ENCODE measurements at regions not wholly inside any gene's neighbourhood (a gene's known extent, or its start where the extent isn't known, plus 50 kb on each side); places are given as distances from the start of the nearest gene placed in this dataset.

DNA sequence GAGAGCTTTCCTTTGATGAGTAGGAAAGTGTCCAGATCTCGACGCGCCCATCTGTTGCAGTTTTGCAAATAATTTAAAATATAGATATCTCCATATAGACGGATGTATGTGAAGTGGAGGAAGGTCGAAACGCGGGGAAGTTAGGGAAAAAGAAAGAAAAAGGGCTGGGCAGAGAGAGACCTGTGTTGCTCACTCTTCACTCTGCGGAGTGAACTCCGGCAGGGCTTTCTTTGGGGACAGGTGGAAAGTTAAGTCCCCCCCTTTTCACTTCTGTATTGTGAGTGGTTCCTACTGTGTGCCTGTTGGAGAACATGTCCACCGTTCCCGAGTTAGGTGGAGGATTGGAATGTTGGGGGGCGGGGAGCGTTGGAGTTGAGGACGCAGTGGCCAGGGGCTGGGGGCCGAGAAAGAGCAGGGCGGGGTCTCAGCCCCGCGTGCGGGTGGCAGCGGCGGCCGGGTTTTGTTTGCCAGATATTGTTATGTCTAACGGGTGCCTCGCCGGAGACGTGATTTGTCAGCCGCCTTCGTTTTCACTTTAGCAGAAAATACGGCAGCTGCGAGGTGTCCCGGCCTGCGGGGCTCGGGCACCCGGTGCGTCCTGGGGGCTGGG, 145.1 kb upstream of the ZNF536 start:
- Histone ChIP-seq H3K4me3 (peak overlapping the region; percentile 53 to 72), H3K4me1 (peaks cover 0 to 45% (median 38%) of the 10 kb centered on the region in 4 donors), H3K36me3 (no peaks in the 10 kb centered on the region), H3K9me3 (no peaks in the 10 kb centered on the region), H3K27me3 (peaks cover 0 to 95% of the 10 kb centered on the region in 2 donors), H3K27ac (peak overlapping the region in 1 of 2 donors; percentile 13)
- intact Hi-C loops (cut with DNase I; ENCODE audit: low total_unique reads) = loop anchor here (10.0 kb wide), 1 partner anchor 428 kb away; no protein-coding TSS in a partner anchor
- DNase-seq = no peak
- TF ChIP-seq, protein P1, sequence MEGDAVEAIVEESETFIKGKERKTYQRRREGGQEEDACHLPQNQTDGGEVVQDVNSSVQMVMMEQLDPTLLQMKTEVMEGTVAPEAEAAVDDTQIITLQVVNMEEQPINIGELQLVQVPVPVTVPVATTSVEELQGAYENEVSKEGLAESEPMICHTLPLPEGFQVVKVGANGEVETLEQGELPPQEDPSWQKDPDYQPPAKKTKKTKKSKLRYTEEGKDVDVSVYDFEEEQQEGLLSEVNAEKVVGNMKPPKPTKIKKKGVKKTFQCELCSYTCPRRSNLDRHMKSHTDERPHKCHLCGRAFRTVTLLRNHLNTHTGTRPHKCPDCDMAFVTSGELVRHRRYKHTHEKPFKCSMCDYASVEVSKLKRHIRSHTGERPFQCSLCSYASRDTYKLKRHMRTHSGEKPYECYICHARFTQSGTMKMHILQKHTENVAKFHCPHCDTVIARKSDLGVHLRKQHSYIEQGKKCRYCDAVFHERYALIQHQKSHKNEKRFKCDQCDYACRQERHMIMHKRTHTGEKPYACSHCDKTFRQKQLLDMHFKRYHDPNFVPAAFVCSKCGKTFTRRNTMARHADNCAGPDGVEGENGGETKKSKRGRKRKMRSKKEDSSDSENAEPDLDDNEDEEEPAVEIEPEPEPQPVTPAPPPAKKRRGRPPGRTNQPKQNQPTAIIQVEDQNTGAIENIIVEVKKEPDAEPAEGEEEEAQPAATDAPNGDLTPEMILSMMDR (IDR thresholded peaks at IDR 0.05) = no peak

DNA sequence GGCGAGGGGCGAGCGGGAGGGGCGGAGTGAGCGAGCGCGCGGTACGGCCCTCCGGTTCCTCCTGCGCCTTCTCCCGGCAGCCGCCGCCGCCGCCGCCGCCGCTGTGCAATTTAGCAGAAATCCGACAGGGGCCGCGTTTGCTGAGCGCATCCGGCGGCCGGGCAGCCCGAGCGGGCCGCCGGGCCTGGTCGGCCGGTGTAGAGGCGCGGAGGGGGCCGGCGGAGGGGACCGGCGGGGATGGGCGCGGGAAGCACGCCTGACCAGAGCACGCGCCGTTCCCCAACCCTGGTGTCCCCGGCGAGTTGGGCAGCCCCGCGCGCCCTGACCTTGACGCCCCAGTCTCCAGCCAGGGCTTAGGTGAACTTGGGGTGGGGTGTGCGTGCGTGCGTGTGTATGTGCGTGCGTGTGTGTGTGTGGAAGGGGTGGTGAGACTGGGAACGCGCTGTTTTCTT, 144.5 kb upstream of the ZNF536 start:
- TF ChIP-seq, protein P1 (IDR thresholded peaks at IDR 0.05) = peak; percentile 29 to 44
- H3K27ac ChIP-seq = peak overlapping the region in 1 of 2 donors; percentile 13
- H3K4me3 ChIP-seq = peak overlapping the region; percentile 53 to 72
- H3K27me3 ChIP-seq = peaks cover 0 to 89% of the 10 kb centered on the region in 2 donors
- intact Hi-C loops (cut with DNase I; ENCODE audit: low total_unique reads) = loop anchor here (10.0 kb wide), 1 partner anchor 427 kb away; no protein-coding TSS in a partner anchor
- no peaks in the 10 kb centered on the region for H3K9me3 ChIP-seq
- no peaks in the 10 kb centered on the region for H3K36me3 ChIP-seq
- DNase-seq = peak in 1 of 2 donors; percentile 37
- H3K4me1 ChIP-seq = peaks cover 0 to 45% (median 38%) of the 10 kb centered on the region in 4 donors

DNA sequence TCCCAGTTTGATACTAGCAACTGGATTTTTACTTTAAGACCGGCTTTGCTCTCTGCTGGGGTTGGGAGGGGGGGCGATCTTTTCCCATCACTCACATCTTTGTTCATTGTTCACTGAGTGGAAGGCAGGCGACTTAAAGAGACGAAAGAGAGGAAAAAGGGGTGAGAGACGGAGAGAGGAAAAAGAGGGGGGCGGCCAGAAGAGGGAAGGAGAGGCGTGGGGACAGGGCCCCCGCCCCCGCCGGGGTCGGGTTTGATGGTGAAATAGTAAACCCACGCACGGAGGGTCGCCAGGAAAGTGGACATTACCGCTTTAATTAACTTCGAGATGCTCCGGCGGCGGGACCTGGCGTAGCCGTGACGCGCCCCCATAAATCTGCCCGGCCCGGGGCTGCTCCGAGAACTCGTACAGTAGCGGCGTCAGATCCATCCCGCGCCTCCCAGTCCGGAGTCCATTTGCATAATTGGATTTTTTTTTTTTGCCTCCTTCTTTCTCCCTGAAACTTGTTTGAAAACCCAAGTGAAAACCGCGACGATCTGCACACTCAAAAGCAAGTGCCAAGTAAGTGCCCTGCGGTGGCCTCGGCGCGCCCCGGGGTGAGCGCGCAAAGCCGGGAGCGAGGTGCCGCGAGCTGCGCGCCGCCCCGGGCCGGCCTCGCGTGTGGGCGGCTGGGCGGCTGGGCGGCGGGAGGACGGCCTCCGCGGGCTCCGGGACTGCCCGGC, 143.9 kb upstream of the ZNF536 start:
- Histone ChIP-seq H3K9me3 (no peaks in the 10 kb centered on the region), H3K4me3 (peak overlapping the region; percentile 53 to 72), H3K27ac (no peak overlapping the region), H3K27me3 (peaks cover 0 to 88% of the 10 kb centered on the region in 2 donors), H3K36me3 (no peaks in the 10 kb centered on the region), H3K4me1 (peaks cover 0 to 45% (median 38%) of the 10 kb centered on the region in 4 donors)
- intact Hi-C loops (cut with DNase I; ENCODE audit: low total_unique reads) = loop anchor here (10.0 kb wide), 1 partner anchor 427 kb away; no protein-coding TSS in a partner anchor
- TF ChIP-seq, protein P1 (IDR thresholded peaks at IDR 0.05) = no peak
- no peak for DNase-seq

DNA sequence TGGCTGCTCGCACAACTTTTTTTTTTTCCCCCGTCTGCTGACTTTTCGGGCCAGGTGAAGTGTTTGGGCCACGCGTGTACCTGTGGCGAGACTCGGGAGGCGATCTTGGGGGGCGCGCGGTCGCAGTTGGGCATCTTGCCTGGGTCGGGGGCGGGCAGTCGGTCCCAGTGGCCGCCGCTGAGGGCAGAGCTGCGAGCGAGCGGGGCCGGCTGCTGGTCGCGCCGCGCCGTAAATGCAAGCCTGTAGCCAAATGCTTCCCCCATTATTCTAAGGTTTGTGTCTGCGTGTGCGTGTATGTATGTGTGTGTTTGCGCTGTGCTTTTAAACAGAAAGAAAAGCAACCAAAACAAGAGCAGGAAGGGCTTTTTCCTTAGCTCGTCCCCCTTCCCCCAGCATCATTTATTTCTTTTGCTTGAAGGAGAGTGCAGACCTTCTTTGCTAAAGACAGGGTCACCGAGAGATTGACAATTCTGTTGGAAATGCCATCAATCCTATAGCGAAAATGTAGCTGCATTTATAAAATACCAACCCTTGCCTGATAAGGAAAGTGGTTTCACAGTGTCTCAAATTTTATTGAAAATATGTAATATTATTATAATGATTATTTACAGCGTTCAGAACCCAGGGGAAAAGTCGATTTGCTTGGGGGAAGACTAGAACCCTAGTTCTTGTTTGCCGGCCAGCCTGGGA, 143.2 kb upstream of the ZNF536 start:
- H3K9me3 ChIP-seq = no peaks in the 10 kb centered on the region
- H3K4me3 ChIP-seq = peak overlapping the region; percentile 53 to 72
- TF ChIP-seq, protein P1 (IDR thresholded peaks at IDR 0.05) = no peak
- no peak overlapping the region for H3K27ac ChIP-seq
- intact Hi-C loops (cut with DNase I; ENCODE audit: low total_unique reads) = loop anchor here (10.0 kb wide), 1 partner anchor 426 kb away; no protein-coding TSS in a partner anchor
- no peaks in the 10 kb centered on the region for H3K36me3 ChIP-seq
- H3K4me1 ChIP-seq = peaks cover 0 to 42% (median 38%) of the 10 kb centered on the region in 4 donors
- H3K27me3 ChIP-seq = peaks cover 0 to 88% of the 10 kb centered on the region in 2 donors
- no peak for DNase-seq

DNA sequence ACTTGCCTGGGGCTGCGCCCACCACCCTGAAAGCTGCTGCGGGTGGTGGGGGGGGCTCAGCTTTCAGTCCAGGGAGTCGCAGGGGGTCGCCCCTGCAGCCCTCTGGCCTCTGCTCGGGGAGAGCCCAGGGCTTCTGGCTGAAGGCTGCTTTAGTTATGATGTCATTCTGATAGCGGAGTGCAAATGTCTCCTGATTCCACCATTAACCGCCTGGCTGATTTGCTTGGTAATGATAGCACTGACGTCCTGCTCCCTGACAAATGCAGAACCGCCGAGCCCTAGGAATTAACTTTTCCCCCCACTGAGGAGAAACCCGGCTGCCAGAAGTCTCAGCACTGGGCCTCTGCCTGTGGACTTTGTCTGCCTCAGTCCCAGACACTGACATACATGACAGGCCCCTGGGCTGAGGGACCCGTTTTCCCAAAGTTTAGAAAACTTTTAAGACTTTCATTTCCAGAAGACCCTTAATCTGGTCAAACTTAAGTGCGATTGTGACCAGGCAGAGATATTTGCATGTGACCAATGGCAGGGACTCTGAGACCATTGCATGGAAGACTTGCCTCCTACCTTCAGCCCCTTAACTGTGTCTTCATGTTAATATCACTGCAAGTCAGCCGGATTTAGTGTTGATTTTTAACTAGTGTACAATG, 142.5 kb upstream of the ZNF536 start:
- TF ChIP-seq, protein P1 (IDR thresholded peaks at IDR 0.05) = no peak
- H3K27me3 ChIP-seq = peaks cover 0 to 86% of the 10 kb centered on the region in 2 donors
- H3K4me1 ChIP-seq = peaks cover 0 to 42% (median 38%) of the 10 kb centered on the region in 4 donors
- intact Hi-C loops (cut with DNase I; ENCODE audit: low total_unique reads) = loop anchor here (10.0 kb wide), 1 partner anchor 425 kb away; no protein-coding TSS in a partner anchor
- H3K4me3 ChIP-seq = no peak overlapping the region
- no peaks in the 10 kb centered on the region for H3K9me3 ChIP-seq
- H3K36me3 ChIP-seq = no peaks in the 10 kb centered on the region
- DNase-seq = no peak
- H3K27ac ChIP-seq = no peak overlapping the region

All from tibial artery (tissue), 4 donors.